HG03045 (cell line): ENCODE measurements at regions not wholly inside any gene's neighbourhood (a gene's known extent, or its start where the extent isn't known, plus 50 kb on each side); places are given as distances from the start of the nearest gene placed in this dataset.
"Not testable (repeated sequence)": the region's sequence is repeated elsewhere in the genome, so short reads cannot be mapped to it uniquely, and the experiment has no call there.

Experiments
- ATAC-seq: cut with Tn5 transposase; IDR thresholded peaks from one replicate; pipeline ENCODE4 v1.9.1; 2021; ENCODE audit warnings: mild to moderate bottlenecking, moderate library complexity; ENCODE audit not compliant: unreplicated experiment

DNA sequence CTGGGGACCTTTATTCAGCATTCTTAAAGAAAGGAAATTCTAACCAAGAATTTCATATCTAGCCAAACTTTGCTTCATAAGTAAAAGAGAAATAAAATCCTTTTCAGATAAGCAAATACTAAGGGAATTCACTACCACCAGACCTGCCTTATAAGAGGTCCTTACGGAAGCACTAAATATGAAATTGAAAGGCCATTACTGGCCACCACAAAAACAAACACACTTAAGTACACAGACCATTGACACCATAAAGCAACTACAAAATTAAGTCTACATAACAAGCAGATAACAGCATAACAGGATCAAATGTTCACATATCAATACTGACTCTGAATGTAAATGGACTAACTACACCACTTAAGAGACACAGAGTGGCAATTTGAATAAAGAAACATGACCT is 361.4 kb upstream of the POU5F2 start:
- ATAC-seq, result no peak

DNA sequence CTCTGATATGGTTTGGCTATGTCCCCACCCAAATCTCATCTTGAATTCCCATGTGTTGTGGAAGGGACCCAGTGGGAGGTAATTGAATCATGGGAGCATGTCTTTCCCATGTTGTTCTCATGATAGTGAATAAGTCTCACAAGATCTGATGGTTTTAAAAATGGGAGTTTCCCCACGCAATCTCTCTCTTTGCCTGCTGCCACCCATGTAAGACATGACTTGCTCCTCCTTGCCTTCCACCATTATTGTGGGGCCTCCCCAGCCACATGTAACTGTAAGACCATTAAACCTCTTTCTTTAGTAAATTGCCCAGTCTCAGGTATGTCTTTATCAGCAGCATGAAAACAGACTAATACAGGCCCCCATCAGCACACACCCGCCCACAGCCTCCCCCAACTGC is 356.0 kb upstream of the POU5F2 start:
- ATAC-seq, result not testable (repeated sequence)

- no peak for ATAC-seq
Measured at GRCh38 chr5:94094793-94095441, 353.5 kb upstream of the POU5F2 start.

DNA sequence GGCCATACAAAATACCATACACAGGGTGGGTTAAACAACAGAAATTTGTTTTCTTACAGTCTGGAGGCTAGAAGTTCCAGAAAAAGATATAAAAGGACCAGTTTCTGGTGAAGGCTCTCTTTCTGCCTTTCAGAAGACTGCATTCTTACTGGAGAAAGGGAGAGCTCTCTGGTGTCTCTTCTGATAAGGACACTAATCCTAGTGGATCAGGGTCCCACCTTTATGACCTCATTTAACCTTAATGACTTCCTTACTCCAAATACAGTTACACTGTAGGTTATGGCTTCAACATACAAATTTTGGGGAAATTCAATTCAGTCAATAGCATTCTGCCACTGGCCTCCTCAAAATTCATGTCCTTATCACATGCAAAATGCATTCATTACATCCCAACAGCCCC is 351.9 kb upstream of the POU5F2 start:
- ATAC-seq, result no peak

GRCh38 chr5:94086635-94087034 is 345.2 kb upstream of the POU5F2 start:
- ATAC-seq, result not testable (repeated sequence)

GRCh38 chr5:94086194-94086593 is 344.8 kb upstream of the POU5F2 start:
- no peak for ATAC-seq

GRCh38 chr5:94082405-94082804 is 341.0 kb upstream of the POU5F2 start:
- no peak for ATAC-seq

DNA sequence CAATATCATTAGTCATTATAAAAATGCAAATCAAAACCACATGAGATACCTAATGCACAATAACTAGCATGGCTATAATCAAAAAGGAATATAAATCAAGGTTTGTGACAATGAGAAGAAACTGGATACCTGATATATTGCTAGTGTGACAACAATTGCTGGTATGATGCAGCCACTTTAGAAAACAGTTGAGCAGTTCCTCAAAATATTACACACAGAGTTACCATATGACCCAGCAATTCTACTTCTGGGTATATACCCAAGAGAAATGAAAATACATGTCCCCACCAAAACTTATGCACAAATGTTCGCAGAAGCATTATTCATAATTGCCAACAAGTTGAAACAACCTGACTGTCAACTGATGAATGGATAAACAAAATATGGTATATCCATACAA is 339.7 kb upstream of the POU5F2 start:
- no peak for ATAC-seq

GRCh38 chr5:94080390-94080789 is 339.0 kb upstream of the POU5F2 start:
- no peak for ATAC-seq

DNA sequence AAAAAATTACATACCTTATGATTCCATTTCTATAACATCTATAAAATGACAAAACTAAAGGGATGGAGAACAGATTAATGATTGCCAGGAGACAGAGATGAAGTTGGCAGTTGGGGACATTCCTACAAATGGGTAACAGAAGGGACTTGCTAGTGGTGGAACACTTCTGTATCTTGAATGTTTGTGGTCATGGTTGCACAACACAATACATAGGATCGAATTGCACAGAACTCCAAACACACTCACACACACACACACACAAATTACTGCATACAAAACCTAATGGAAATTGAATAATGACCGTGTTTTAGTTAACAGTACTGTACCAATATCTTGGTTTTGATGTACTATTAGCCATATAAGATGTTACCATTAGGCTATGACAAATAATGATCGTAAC is 330.7 kb upstream of the POU5F2 start:
- ATAC-seq, result no peak

- no peak for ATAC-seq
Measured at GRCh38 chr5:94066437-94067207, 325.2 kb upstream of the POU5F2 start.

GRCh38 chr5:94064025-94064424 is 322.6 kb upstream of the POU5F2 start:
- ATAC-seq, result no peak

DNA sequence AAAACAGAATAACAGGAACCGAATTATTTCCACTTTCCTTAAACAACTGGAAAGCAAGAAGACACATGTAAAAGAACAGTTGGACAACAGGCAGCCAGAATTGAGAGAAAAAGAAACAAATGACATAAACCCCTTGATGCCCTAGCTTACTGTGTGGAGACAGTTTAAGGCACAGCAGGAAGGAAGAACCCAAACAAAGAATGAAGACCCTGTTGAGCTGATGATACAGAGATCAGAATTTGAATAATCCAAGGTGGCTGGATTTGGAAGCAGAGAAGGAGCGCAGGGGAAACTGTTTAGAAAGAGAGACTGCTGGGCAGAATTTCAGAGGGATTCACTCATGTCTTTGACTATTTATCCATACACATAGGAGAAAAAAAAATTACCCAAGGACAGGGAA is 316.3 kb upstream of the POU5F2 start:
- no peak for ATAC-seq

DNA sequence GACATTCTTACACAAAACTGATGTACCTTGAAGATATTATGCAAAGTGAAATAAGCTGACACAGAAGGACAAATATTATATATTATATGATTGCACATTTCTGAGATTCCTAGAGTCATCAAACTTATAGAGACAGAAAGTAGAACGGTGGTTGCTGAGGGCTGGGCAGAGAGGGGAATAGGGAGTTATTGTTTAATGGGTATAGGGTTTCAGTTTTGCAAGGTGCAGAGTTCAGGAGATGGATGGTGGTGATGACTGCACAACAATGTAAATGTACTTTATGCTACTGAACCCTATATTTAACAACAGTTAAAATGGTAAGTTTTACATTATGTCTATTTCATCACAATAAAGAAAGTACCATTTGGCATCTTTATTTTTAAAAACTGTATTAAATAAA is 315.8 kb upstream of the POU5F2 start:
- ATAC-seq, result no peak

- not testable (repeated sequence) for ATAC-seq
Measured at GRCh38 chr5:94049307-94049922, 308.0 kb upstream of the POU5F2 start.

DNA sequence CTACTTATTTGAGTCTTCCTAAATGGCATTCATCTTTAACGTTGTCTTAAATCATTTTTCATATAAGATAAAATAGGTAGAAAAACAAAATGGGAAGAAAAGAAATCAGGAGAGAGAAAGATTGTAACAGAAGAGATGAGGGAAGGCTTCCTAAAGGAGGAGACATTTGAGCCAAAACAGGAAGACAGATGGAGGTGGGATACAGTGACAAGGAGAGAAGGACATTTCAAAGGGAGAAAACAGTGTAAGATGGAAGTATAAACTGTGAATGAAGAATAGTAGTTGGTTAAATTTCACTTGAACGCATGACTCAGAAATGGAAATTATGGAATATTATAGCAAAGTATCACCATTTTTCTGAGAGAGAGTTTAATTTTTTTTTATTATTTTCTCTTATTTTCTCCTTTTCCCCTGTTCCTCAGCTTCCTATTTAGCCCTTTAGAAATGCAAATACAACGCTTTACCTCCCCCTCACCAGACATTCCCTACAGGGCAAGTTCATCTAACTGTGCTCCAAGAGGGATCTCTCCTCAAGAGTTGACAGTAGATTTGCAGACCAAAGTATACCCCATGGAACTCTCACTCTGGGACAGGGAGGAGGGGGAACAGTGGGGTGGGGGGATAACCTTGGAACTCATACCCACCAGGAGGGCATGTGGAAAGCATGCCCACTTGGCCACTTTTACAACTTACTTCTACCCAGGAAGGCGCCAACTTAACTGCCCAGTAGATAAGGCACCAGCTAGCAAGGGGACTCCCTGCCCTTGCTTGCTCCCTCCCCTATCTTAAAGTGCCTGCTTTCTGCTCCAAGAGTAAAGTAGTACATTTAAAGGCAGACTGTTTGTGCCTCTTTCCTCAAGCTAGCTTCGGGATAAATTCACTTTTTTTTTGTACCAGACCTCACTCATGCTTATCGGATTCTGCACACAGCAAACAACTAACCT is 304.7 kb upstream of the POU5F2 start:
- ATAC-seq, result no peak

DNA sequence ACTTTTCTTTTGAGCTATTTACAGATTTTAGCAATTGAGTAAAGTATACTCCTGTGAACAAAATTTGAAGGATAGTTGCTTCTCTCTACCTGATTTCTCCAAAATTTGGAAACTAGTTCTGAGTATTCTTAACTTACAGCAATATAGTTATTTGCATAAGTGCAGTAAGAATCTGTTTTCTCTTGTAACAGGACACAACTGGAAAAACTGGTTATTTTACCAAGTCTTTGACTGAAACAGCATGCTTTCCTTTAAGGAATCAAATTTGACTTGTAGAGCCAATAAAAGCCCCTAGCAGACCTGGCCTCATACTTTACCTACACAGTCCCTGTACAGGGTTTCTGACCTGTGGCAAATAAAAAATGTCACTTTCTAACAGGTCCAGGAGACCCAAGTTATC is 301.9 kb upstream of the POU5F2 start:
- ATAC-seq, result no peak

GRCh38 chr5:94040591-94041148 is 299.3 kb upstream of the POU5F2 start:
- no peak for ATAC-seq

DNA sequence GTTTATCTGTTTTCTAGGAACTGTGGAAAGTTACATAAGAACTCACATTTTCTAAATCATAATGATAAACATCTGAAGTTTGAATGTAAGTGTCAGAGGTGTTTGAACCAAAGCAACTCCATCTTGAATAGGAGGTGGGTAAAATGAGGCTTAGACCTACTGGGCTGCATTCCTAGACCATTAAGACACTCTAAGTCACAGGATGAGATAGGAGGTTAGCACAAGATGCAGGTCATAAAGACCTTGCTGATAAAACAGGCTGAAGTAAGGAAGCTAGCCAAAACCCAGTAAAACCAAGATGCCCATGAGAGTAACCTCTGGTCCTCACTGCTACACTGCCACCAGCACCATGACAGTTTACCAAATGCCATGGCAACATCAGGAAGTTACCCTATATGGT is 297.7 kb upstream of the POU5F2 start:
- ATAC-seq, result no peak

DNA sequence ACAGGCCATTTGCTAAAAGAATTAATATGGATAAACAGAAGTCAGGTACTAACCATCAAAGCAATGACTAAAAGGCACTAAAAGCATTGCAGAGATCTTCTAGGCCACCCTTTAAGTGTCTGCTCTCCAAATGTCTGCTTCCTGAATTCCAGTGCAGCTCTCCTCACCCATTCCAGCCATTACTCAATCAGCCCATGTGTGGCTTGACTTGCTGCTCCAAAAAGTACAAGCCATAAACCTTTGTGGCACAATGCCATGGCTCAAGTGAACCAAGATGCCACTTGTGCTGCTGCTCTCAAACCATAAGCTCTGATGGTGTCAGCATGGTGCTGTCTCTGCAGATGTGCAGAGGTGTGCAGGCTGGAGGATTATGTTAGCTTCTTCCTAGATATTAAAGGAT is 290.2 kb upstream of the POU5F2 start:
- ATAC-seq, result no peak

DNA sequence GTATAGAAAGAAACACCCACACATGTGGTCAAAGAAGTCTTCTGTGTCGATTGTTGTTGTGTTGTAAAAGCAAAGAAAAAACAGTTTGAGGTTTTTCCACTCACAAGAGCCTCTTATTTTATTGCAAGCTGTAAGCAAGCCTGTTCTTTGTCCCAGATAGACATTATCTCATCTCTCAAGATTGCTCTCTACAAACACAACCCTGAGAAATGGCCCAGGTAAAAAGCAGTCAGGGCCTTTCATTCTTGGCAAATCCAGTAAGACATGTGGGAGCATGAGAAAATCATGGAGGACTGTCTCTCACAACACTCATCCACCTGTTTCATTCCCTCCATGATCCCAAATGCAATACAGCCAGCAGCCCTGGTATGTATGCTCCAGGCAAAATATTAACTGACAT is 286.6 kb upstream of the POU5F2 start:
- ATAC-seq, result no peak
